SU-DHL-6 (cell line): ENCODE measurements at regions not wholly inside any gene's neighbourhood (a gene's known extent, or its start where the extent isn't known, plus 50 kb on each side); places are given as distances from the start of the nearest gene placed in this dataset.

ENCODE experiments used
- EZH2phosphoT487 ChIP-seq: fragments of 200-600 bp; sonication (generic), shearing (Covaris generic); conservative IDR thresholded peaks from 2 replicates; pipeline ENCODE4 v1.6.1; 2018; ENCODE audit warnings: mild to moderate bottlenecking, antibody characterized with exemption, low read length, moderate library complexity, mixed read lengths
- TF ChIP-seq, protein P1 (sequence below): fragments of 200-600 bp; sonication (generic); IDR thresholded peaks from one replicate; pipeline ENCODE4 v1.5.1; 2017; ENCODE audit warnings: antibody characterized with exemption, mild to moderate bottlenecking, low read length, moderate library complexity; ENCODE audit not compliant: insufficient read depth, poor library complexity, severe bottlenecking

DNA sequence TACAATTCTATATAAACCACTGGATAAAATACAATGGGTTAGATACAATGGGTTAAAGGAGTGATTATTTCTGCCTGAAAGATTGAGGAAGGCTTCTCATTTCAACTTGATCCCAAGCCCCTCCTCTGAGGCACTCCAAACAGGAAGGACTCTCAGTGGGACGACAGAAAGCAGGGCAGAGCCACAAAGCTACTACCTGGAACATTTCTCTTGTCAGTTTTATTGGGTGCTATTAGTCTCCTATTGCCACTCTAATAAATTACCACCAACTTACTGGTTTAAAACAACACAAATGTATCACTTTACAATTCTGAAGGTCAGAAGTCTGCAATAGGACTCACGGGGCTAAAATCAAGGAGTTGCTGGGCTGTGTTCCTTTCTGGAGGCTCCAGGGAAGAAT is 146.7 kb downstream of the MREG start:
- TF ChIP-seq, protein P1, sequence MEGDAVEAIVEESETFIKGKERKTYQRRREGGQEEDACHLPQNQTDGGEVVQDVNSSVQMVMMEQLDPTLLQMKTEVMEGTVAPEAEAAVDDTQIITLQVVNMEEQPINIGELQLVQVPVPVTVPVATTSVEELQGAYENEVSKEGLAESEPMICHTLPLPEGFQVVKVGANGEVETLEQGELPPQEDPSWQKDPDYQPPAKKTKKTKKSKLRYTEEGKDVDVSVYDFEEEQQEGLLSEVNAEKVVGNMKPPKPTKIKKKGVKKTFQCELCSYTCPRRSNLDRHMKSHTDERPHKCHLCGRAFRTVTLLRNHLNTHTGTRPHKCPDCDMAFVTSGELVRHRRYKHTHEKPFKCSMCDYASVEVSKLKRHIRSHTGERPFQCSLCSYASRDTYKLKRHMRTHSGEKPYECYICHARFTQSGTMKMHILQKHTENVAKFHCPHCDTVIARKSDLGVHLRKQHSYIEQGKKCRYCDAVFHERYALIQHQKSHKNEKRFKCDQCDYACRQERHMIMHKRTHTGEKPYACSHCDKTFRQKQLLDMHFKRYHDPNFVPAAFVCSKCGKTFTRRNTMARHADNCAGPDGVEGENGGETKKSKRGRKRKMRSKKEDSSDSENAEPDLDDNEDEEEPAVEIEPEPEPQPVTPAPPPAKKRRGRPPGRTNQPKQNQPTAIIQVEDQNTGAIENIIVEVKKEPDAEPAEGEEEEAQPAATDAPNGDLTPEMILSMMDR, result no peak
- no peak for TF ChIP-seq EZH2phosphoT487
